Karpas-422 (cell line): ENCODE measurements at regions not wholly inside any gene's neighbourhood (a gene's known extent, or its start where the extent isn't known, plus 50 kb on each side); places are given as distances from the start of the nearest gene placed in this dataset.

Experiments
- DNase-seq: peaks from one replicate; pipeline ENCODE4 v3.0.0-alpha.2; 2015
- H2AFZ ChIP-seq: fragments of 200-600 bp; sonication (generic); 2 replicates; pipeline ENCODE4 v1.6.1; 2014; ENCODE audit warnings: antibody characterized with exemption, low read length, mixed read lengths
- H3K27ac ChIP-seq: fragments of 200-600 bp; sonication (generic); 2 replicates; pipeline ENCODE4 v1.5.1; 2014; ENCODE audit warnings: mild to moderate bottlenecking, low read length, moderate library complexity
- H3K27me3 ChIP-seq: fragments of 200-600 bp; sonication (generic); 2 replicates; pipeline ENCODE4 v1.6.1; 2014; ENCODE audit warnings: low read length, mixed read lengths
- H3K36me3 ChIP-seq: fragments of 200-600 bp; sonication (generic); 2 replicates; pipeline ENCODE4 v1.6.1; 2014; ENCODE audit warnings: low read length, mixed read lengths; ENCODE audit not compliant: insufficient read depth
- H3K4me1 ChIP-seq: fragments of 200-600 bp; sonication (generic); 2 replicates; pipeline ENCODE4 v1.6.1; 2014; ENCODE audit warnings: mild to moderate bottlenecking, low read length, mixed read lengths
- H3K4me2 ChIP-seq: fragments of 200-600 bp; sonication (generic); 2 replicates; pipeline ENCODE4 v1.6.1; 2014; ENCODE audit warnings: low read length, low read depth, mild to moderate bottlenecking; ENCODE audit not compliant: poor library complexity, severe bottlenecking
- H3K4me3 ChIP-seq: fragments of 200-600 bp; sonication (generic); 2 replicates; pipeline ENCODE4 v1.5.1; 2014; ENCODE audit warnings: mild to moderate bottlenecking, antibody characterized with exemption, low read length, mixed read lengths
- H3K79me2 ChIP-seq: fragments of 200-600 bp; sonication (generic); 2 replicates; pipeline ENCODE4 v1.6.1; 2014; ENCODE audit warnings: mild to moderate bottlenecking, low read length, mixed read lengths
- H3K9ac ChIP-seq: fragments of 200-600 bp; sonication (generic); 2 replicates; pipeline ENCODE4 v1.6.0; 2014; ENCODE audit warnings: low read length
- H3K9me2 ChIP-seq: fragments of 200-600 bp; sonication (generic), shearing (Covaris generic); replicated peaks from 2 replicates; pipeline ENCODE4 v1.6.0; 2014; ENCODE audit warnings: mild to moderate bottlenecking, low read length, moderate library complexity; ENCODE audit not compliant: insufficient read depth
- H3K9me3 ChIP-seq: fragments of 300-700, 200-600 bp; sonication (generic); 2 replicates; pipeline ENCODE4 v1.6.1; 2014; ENCODE audit warnings: low read length, mixed read lengths
- H4K20me1 ChIP-seq: fragments of 200-600 bp; sonication (generic); 2 replicates; pipeline ENCODE4 v1.6.1; 2014; ENCODE audit warnings: mild to moderate bottlenecking, antibody characterized with exemption, low read length, low read depth; ENCODE audit not compliant: insufficient read depth

GRCh38 chr2:104088745-104089144 lies 765.2 kb upstream of the POU3F3 start:
- Histone ChIP-seq H3K9ac (no peak overlapping the region), H3K9me3 (peaks cover 5% of the 10 kb centered on the region), H3K27me3 (no peaks in the 10 kb centered on the region), H3K79me2 (no peaks in the 10 kb centered on the region), H3K9me2 (no peaks in the 10 kb centered on the region), H3K36me3 (no peaks in the 10 kb centered on the region), H3K4me3 (no peak overlapping the region), H2AFZ (no peak overlapping the region), H3K27ac (no peak overlapping the region), H4K20me1 (no peaks in the 10 kb centered on the region), H3K4me2 (no peak overlapping the region), H3K4me1 (no peaks in the 10 kb centered on the region)
- DNase-seq: no peak

GRCh38 chr2:104090407-104090806 lies 763.5 kb upstream of the POU3F3 start:
- H3K27me3 ChIP-seq: no peaks in the 10 kb centered on the region
- peaks cover 7% of the 10 kb centered on the region for H3K9me3 ChIP-seq

GRCh38 chr2:104091894-104092293 lies 762.0 kb upstream of the POU3F3 start:
- Histone ChIP-seq H3K4me1 (no peaks in the 10 kb centered on the region), H3K9me3 (peaks cover 14% of the 10 kb centered on the region), H2AFZ (no peak overlapping the region), H3K27ac (no peak overlapping the region), H3K9ac (no peak overlapping the region), H3K36me3 (no peaks in the 10 kb centered on the region), H3K9me2 (no peaks in the 10 kb centered on the region), H3K4me3 (no peak overlapping the region), H3K4me2 (no peak overlapping the region), H3K27me3 (no peaks in the 10 kb centered on the region), H4K20me1 (no peaks in the 10 kb centered on the region), H3K79me2 (no peaks in the 10 kb centered on the region)
- no peak for DNase-seq

More at GRCh38 chr2:104090407-104090806, 763.5 kb upstream of the POU3F3 start:
- no peaks in the 10 kb centered on the region for H3K9me2 ChIP-seq
- no peak overlapping the region for H3K4me3 ChIP-seq
- H3K36me3 ChIP-seq: no peaks in the 10 kb centered on the region
- H3K79me2 ChIP-seq: no peaks in the 10 kb centered on the region
- no peak for DNase-seq
- H3K4me2 ChIP-seq: no peak overlapping the region
- H3K9ac ChIP-seq: no peak overlapping the region
- no peak overlapping the region for H3K27ac ChIP-seq
- H4K20me1 ChIP-seq: no peaks in the 10 kb centered on the region
- H2AFZ ChIP-seq: no peak overlapping the region
- H3K4me1 ChIP-seq: no peaks in the 10 kb centered on the region

- Histone ChIP-seq H3K4me2 (no peak overlapping the region), H3K4me1 (no peaks in the 10 kb centered on the region), H2AFZ (no peak overlapping the region), H3K79me2 (no peaks in the 10 kb centered on the region), H3K9me2 (no peaks in the 10 kb centered on the region), H3K27me3 (no peaks in the 10 kb centered on the region), H3K36me3 (no peaks in the 10 kb centered on the region), H3K4me3 (no peak overlapping the region), H4K20me1 (no peaks in the 10 kb centered on the region), H3K27ac (no peak overlapping the region), H3K9ac (no peak overlapping the region), H3K9me3 (peaks cover 14% of the 10 kb centered on the region)
- DNase-seq: no peak
Observed at GRCh38 chr2:104092886-104093285, 761.0 kb upstream of the POU3F3 start.

GRCh38 chr2:104102615-104103014 lies 751.3 kb upstream of the POU3F3 start:
- Histone ChIP-seq H3K9ac (no peak overlapping the region), H3K4me3 (no peak overlapping the region), H3K36me3 (no peaks in the 10 kb centered on the region), H3K79me2 (no peaks in the 10 kb centered on the region), H2AFZ (no peak overlapping the region), H3K9me2 (no peaks in the 10 kb centered on the region), H4K20me1 (no peaks in the 10 kb centered on the region), H3K27me3 (no peaks in the 10 kb centered on the region), H3K27ac (peak overlapping the region; percentile 53), H3K4me1 (peaks cover 29% of the 10 kb centered on the region), H3K9me3 (peaks cover 4% of the 10 kb centered on the region), H3K4me2 (peak overlapping the region; percentile 29)
- DNase-seq: peak; percentile 57

- Histone ChIP-seq H3K9ac (no peak overlapping the region), H3K79me2 (no peaks in the 10 kb centered on the region), H3K4me3 (no peak overlapping the region), H3K27me3 (no peaks in the 10 kb centered on the region), H3K36me3 (no peaks in the 10 kb centered on the region), H3K4me2 (no peak overlapping the region), H3K9me3 (peaks cover under 1% of the 10 kb centered on the region), H3K4me1 (peaks cover 5% of the 10 kb centered on the region), H3K27ac (no peak overlapping the region), H4K20me1 (no peaks in the 10 kb centered on the region), H2AFZ (no peak overlapping the region), H3K9me2 (no peaks in the 10 kb centered on the region)
- DNase-seq: no peak
Observed at GRCh38 chr2:104109356-104109755, 744.6 kb upstream of the POU3F3 start.

GRCh38 chr2:104118889-104119288 lies 735.0 kb upstream of the POU3F3 start:
- H3K4me3 ChIP-seq: no peak overlapping the region
- no peaks in the 10 kb centered on the region for H4K20me1 ChIP-seq
- no peaks in the 10 kb centered on the region for H3K36me3 ChIP-seq
- no peak overlapping the region for H3K4me2 ChIP-seq
- H3K9ac ChIP-seq: no peak overlapping the region
- H3K4me1 ChIP-seq: no peaks in the 10 kb centered on the region
- no peaks in the 10 kb centered on the region for H3K79me2 ChIP-seq
- H3K9me2 ChIP-seq: no peaks in the 10 kb centered on the region
- H3K27me3 ChIP-seq: no peaks in the 10 kb centered on the region
- H3K9me3 ChIP-seq: peaks cover 9% of the 10 kb centered on the region
- no peak overlapping the region for H2AFZ ChIP-seq
- no peak overlapping the region for H3K27ac ChIP-seq
- DNase-seq: no peak

- peaks cover 9% of the 10 kb centered on the region for H3K9me3 ChIP-seq
- no peaks in the 10 kb centered on the region for H3K4me1 ChIP-seq
- DNase-seq: no peak
Observed at GRCh38 chr2:104120171-104120570, 733.7 kb upstream of the POU3F3 start.

GRCh38 chr2:104125096-104125495 lies 728.8 kb upstream of the POU3F3 start:
- Histone ChIP-seq H3K79me2 (no peaks in the 10 kb centered on the region), H3K9me2 (no peaks in the 10 kb centered on the region), H3K4me1 (no peaks in the 10 kb centered on the region), H3K27me3 (no peaks in the 10 kb centered on the region), H3K4me2 (no peak overlapping the region), H4K20me1 (no peaks in the 10 kb centered on the region), H3K9me3 (no peaks in the 10 kb centered on the region; the same call in none of the 2 replicates), H3K36me3 (no peaks in the 10 kb centered on the region), H3K9ac (no peak overlapping the region), H3K4me3 (no peak overlapping the region), H2AFZ (no peak overlapping the region), H3K27ac (no peak overlapping the region)
- DNase-seq: no peak

More at GRCh38 chr2:104120171-104120570, 733.7 kb upstream of the POU3F3 start:
- Histone ChIP-seq H3K4me2 (no peak overlapping the region), H3K27me3 (no peaks in the 10 kb centered on the region), H4K20me1 (no peaks in the 10 kb centered on the region), H2AFZ (no peak overlapping the region), H3K36me3 (no peaks in the 10 kb centered on the region), H3K4me3 (no peak overlapping the region), H3K9me2 (no peaks in the 10 kb centered on the region), H3K9ac (no peak overlapping the region), H3K79me2 (no peaks in the 10 kb centered on the region), H3K27ac (no peak overlapping the region)
